HG02759 (cell line): ENCODE measurements at regions not wholly inside any gene's neighbourhood (a gene's known extent, or its start where the extent isn't known, plus 50 kb on each side); places are given as distances from the start of the nearest gene placed in this dataset.
"Not testable (repeated sequence)": the region's sequence is repeated elsewhere in the genome, so short reads cannot be mapped to it uniquely, and the experiment has no call there.

Experiments
- ATAC-seq: cut with Tn5 transposase; IDR thresholded peaks from one replicate; pipeline ENCODE4 v1.9.1; 2021; ENCODE audit warnings: mild to moderate bottlenecking, moderate library complexity; ENCODE audit not compliant: unreplicated experiment

DNA sequence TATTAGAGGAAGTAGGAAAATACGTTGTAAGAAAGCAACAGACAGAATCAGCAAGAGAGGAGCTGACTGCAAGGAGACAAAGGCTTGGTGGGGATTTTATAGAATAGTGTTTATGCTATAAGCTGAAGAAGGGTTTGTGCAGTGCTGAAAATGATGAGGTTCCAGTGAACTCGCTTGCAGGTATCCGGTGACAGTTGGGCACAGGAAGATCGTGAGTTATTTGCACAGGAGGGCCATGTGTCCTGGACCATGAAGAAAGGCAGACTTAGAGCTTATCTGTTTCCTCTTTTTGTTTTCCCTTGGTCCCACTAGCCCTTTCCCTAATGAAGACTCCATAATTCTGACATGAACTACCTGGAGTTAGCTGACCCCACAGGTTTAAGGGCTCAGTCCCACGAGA, 61.4 kb downstream of the NXNL2 start:
- no peak for ATAC-seq

- ATAC-seq = no peak
Measured at GRCh38 chr9:88604836-88605511, 70.0 kb downstream of the NXNL2 start.

DNA sequence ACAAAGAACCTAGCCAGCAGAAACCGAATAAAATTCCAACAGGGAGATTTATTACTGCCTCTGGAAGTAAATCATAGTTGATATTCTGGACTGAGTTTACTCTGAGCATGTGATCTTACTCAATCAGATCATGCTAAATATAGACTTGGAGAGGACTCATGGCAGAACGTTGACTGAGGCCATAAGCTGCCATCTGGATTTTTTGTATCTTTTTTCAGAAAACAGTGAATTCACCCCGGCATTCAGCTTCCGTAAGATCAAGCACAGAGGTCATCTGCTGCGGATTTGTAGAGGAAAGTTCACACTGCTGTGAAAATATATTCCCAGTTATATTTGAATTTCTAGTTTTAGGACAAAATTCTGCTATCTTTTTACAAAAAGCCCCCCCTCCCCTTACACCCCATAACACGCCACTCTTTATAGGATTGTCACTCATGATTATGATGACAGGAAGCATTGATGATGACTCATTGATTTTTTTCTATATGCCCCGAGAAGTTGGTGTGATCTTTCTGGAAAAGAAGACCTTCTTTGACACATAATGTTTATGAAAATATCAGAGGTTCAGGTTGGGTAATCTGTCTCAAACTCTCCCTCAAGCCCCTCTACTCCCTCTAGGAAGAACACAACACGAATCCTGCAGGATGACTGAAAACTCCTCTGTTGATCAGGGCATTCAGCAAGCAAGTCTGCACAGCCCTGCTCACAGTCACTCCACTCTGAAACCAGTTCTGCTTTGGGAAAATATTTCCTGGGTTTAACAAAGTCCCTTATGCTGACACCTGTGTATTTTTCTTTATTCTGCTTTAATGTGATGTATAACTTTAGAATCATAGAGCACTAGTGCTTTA, 70.8 kb downstream of the NXNL2 start:
- ATAC-seq = no peak

GRCh38 chr9:88614359-88614758, 79.4 kb downstream of the NXNL2 start:
- no peak for ATAC-seq

- no peak for ATAC-seq
Measured at GRCh38 chr9:88623698-88624097, 88.7 kb downstream of the NXNL2 start.

DNA sequence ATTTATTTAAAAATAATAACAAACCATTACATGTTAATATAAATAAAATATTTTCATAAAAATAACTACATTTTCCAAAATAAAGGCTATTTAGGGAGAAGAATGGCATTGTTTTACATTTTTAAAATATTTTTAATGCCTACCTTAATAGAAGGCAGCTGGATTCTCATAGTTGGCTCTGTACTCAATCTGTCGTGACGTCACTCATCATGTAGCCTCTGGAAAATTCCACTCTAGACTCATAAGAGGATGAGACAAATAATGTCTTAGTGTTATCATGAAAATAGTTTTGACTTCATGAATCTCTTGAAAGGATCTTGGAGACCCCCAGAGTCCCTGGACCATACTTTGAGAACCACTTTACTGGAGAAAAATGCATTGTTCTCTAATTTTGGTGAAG, 93.1 kb downstream of the NXNL2 start:
- ATAC-seq = no peak

DNA sequence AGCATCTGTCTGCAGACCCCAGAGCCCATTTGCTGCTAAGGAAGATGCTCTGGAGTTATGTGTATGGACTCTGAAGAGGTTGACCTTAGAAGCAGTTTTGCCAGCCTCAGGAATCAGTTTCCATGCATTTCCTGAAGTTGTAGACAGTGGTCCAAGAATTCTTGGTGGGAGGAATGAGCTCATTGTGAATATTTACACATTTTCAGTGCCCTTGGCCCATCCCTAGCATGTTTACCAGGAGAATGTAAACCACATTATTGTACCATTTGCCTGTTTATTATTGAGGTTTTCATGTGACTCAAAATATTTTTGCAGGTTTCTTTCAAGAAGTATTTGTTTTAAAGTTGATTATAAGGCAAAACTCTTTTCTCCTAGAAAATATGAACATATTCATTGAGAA, 93.8 kb downstream of the NXNL2 start:
- no peak for ATAC-seq

GRCh38 chr9:88630574-88630973, 95.6 kb downstream of the NXNL2 start:
- ATAC-seq = not testable (repeated sequence)

DNA sequence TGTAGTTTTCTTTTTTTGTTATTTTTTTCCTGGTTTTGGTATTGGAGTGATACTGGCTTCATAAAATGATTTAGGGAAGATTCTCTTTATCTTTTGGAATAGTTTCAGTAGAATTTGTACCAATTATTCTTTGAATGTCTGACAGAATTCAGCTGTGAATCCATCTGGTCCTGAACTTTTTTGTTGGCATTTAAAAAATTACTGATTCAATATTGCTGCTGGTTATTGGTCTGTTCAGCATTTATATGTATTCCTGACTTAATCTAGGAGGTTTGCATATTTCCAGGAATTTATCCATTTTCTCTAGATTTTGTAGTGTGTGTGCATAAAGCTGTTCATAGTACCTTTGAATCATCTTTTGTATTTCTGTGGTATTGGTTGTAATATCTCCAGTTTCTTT, 100.2 kb downstream of the NXNL2 start:
- no peak for ATAC-seq

DNA sequence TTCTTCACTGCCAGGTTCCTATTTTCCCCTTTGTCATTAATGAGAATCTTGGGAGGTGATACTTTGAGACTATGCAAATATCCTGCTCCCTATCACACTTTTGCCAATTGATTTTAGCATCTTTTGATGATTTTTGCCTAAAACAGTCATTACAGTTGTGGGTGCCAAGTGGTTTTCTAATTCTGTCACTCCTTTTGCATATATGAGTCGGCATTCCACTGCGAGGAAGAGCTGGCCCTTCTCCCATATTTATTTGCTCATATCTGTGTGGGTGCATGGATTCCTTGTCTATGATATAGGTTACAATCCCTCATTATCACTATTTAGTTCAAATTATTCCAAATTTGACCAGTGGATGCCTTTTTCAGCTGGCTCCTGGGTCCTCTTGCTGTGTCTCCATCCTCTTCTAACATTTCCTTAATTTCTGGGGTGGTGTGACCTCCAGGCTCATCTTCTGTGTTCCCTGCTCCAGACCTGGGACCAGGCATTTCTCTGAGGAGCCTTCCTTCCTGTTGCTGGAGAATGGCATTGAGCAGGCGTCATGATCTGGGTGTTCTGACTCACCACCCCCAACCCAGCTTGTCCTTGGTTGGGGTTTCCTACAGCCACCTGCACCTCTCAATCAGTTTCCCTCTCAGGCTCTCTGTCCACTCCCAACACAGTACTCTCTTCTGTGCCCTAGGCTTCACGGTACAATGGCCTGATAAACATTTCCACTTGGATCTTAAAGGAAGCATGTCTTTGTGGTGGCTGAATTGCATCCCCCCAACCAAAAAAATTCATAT, 106.7 kb downstream of the NXNL2 start:
- ATAC-seq = no peak

DNA sequence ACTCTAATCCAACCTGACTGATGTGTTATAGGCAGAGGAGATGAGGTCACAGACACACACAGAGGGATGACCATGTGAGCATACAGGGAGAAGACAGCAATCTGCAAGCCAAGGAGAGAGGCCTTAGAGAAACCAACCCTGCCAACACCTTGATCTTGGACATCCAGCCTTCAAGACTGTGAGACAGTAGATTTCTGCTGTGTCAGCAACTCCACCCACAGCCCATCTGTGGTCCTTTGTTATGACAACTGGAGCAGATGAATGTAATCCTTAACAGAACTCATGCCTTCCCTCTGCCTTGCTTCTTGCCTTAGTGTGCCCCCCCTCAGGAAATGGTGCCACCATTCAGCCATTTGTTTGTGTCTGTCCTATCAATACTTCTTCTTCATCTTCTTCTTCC, 107.4 kb downstream of the NXNL2 start:
- no peak for ATAC-seq

DNA sequence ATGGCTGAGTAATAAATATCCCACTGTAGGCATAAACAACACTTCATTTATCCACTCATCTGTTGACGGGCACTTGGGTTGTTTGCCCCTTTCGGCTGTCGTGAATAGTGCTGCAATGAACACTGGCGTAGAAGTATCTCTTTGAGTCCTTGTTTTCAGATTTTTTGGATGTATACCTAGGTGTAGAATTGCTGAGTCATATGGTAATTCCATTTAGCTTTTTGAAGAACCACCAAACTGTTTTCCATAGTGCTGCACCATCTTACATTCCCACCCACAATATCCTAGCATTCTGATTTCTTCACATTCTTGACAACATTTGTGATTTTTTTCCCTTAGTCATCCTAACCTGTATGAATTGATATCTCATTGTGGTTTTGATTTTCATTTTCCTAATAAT, 109.0 kb downstream of the NXNL2 start:
- no peak for ATAC-seq

DNA sequence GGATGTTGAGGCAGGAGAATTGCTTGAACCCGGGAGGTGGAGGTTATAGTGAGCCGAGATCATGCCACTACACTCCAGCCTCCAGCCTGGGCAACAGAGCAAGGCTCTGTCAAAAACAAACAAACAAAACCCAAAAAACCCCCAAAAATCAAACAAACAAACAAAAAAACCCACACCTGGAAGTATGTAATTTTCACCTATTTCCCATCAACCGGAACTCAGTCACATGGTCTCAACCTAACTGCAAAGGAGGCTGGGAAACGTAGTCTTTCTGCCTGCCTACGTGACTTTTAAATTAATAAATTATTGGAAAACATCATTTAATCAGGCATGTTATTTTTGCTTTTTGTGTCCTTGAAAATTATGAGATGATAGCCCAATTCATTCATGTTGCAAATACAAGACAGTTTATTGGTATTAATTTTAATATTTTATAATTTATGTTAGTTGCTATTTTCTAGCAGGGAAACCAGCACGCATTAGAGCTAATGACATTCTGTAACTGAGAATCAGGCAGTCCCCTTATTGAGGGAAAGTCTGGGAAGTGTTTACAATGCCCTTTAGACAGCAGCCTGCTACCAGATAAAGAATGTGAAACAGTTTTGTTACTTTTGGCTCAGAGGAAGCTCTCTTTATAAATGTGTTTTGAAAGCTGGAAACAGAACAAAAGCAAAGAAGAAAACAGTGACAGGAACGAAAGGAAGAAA, 110.3 kb downstream of the NXNL2 start:
- no peak for ATAC-seq

- ATAC-seq = no peak
Measured at GRCh38 chr9:88645879-88646199, 110.9 kb downstream of the NXNL2 start.

- no peak for ATAC-seq
Measured at GRCh38 chr9:88646539-88647300, 111.7 kb downstream of the NXNL2 start.

DNA sequence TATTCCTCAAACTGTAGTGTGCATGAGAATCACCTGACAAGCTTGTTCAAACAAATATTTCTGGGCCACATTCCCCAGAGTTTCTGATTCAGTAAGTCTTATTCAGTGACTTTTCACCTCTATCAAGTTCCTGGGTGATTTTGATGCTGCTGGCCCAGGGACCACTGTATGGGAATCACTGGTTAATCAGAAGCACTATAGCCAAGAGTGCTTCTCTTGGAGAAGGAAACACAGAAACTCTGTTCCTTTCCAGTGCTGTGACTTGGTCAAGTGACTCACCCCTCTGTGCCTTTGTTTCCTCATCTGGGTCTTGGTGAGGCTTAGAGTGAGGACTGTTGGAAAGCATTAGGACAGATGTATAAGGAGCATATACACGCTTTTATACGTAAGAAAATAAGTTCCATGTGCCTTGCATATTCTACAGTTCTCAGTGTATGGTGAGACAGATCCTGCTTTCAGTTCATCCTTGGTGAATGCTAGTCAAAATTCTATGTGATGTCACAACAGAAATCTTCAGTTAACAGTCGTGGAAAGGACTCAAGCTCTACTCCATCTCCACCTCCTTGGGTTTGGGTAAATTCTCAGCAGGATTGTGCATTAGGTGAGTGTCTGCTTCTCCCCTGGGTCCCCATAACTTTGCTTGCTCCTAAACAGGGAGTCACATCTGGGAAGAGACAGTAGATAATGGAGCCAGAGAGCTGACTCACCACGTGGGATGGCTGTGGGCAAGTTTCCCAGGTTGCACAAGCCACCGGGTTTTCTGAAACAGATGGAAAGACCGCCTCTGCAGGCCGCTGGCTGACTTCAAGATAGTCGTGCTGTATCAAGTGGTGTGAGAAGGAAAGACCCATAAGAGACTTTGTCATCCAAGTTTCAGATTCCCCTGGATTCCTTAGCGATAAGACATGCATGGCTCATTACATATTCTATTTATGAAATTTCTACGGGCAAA, 117.0 kb downstream of the NXNL2 start:
- ATAC-seq = no peak

DNA sequence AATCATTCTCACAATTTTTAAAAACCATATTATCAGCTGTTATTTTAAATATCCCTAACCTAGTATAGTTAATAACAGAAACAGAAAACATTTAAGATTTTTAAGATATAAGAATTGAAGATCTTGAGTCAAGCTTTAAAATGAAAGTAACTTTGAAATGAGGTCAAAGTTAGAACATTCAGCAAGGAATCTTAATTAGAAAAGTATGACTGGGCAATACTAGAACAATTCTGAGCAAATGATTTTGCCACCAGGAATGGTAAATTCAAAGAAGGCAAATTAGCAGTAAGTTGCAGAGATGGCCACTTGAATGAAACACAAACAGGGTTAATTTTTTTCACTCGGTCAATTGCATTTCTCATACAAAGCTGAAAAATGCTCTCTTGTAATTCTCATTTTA, 117.9 kb downstream of the NXNL2 start:
- no peak for ATAC-seq

DNA sequence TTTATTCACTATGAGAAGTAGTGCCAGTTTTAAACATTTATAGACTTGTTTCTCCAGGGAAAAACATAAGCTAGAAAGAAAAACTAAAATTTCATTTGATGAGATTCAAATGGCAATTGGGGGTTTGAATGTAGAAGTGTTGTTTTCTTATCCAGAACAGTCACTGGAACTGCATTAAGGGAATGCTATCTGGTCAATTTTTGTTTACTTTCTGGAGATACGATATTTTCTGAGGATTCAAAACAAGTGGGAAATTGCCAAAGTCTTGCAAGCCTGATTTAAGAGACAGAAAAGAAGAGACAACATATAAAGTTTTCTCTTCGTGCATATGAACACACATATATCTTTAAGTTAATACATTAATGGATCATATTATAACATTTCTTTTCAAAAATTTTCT, 118.4 kb downstream of the NXNL2 start:
- no peak for ATAC-seq

DNA sequence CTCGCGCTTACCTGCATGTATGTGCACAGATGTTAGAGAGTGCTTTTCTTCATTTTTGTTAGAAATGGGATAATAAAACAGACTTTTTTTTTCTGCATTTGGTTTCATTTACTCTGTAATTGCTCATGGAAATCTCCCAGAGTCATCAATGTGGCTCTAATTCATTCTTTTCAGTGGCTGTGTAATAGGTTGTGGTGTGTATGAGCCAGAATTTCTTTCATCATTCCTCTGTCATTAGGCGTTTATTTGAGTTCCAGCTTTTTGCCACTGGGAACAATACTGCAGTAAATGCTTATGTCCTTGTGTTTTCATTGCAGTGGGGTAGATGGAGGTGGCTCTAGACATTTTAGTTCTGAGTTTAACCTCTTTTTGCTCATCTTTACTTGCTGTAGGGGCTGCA, 118.9 kb downstream of the NXNL2 start:
- no peak for ATAC-seq
